HCT116 (cell line): ENCODE measurements at regions not wholly inside any gene's neighbourhood (a gene's known extent, or its start where the extent isn't known, plus 50 kb on each side); places are given as distances from the start of the nearest gene placed in this dataset.

Source experiments
- ATAC-seq: fragments of 200-7000 bp; cut with Tn5 transposase; 2 replicates; pipeline ENCODE4 v1.9.1; 2020; ENCODE audit warnings: mild to moderate bottlenecking, moderate library complexity
- BruUV-seq: library from RNA; stranded (reverse); fragments of 400-500 nt; replicated peaks from 2 replicates; lab custom pipeline; 2021; lab: Mats Ljungman, UMichigan
- CTCF ChIA-PET: fragments of 300-600 bp; sonication (Branson Sonifier 250); formaldehyde crosslinking; loops from one replicate; lab custom pipeline; 2021; ENCODE audit warnings: antibody characterized with exemption; lab: Charles Lee
- POLR2A ChIA-PET: fragments of 300-600, 350-600 bp; sonication (Branson Sonifier 250); formaldehyde crosslinking; loops from one replicate; lab custom pipeline; 2021; ENCODE audit warnings: antibody characterized with exemption; lab: Charles Lee
- RAD21 ChIA-PET, 2 experiments: fragments of 300-600 bp; sonication (Branson Sonifier 250); formaldehyde crosslinking; loops; one replicate each; lab custom pipeline; 2023; ENCODE audit warnings: low total read pairs in 2 of 2; ENCODE audit not compliant: uncharacterized antibody in 2 of 2, unreplicated experiment in 2 of 2, low non-redundant PET in 1 of 2; lab: Charles Lee
- DNase-seq: peaks from one replicate; pipeline ENCODE4 v3.0.0-alpha.2; 2010; ENCODE audit warnings: low read depth, low spot score
- H2AFZ ChIP-seq: fragments of 200-600 bp; shearing (Covaris generic), sonication (generic); 2 replicates; pipeline ENCODE4 v1.6.1; 2017; ENCODE audit warnings: low read depth, mixed run types, mixed read lengths, antibody characterized with exemption, low read length; ENCODE audit not compliant: poor library complexity, severe bottlenecking
- H3K27ac ChIP-seq: 2 replicates; pipeline ENCODE4 v1.5.1; 2012; ENCODE audit warnings: low read depth, low read length
- H3K27me3 ChIP-seq: fragments of 200-600 bp; sonication (generic); 2 replicates; pipeline ENCODE4 v1.6.1; 2016; ENCODE audit warnings: mixed run types, low read length, mixed read lengths; ENCODE audit not compliant: insufficient read depth
- H3K36me3 ChIP-seq, 2 experiments: fragments of 200-500 bp in 1 of 2; fragments of 200-600 bp in 1 of 2; sonication (Bioruptor generic) in 1 of 2; sonication (generic) in 1 of 2; 2 replicates each; pipeline versions ENCODE4 v1.5.1 to v1.6.1; 2014 to 2016; ENCODE audit warnings: low read length in 2 of 2, inconsistent platforms in 1 of 2, mixed read lengths in 1 of 2, mixed run types in 1 of 2; ENCODE audit not compliant: insufficient read depth in 2 of 2, control insufficient read depth in 1 of 2
- H3K4me1 ChIP-seq, 2 experiments: fragments of 200-600 bp in 1 of 2; sonication (generic) in 1 of 2; 2 replicates each; pipeline versions ENCODE4 v1.5.1 to v1.6.1; 2012 to 2017; ENCODE audit warnings: low read length in 2 of 2, inconsistent platforms in 1 of 2, mild to moderate bottlenecking in 1 of 2, mixed read lengths in 1 of 2, mixed run types in 1 of 2, moderate library complexity in 1 of 2; ENCODE audit not compliant: insufficient read depth in 2 of 2, control insufficient read depth in 1 of 2
- H3K4me2 ChIP-seq: fragments of 200-600 bp; sonication (generic); 2 replicates; pipeline ENCODE4 v1.6.1; 2017; ENCODE audit warnings: mixed run types, low read length, mixed read lengths
- H3K4me3 ChIP-seq, 2 experiments: fragments of 200-600 bp in 1 of 2; sonication (generic) in 1 of 2; replicated peaks in 1 of 2; 2 replicates each; pipeline ENCODE4 v1.5.1; 2011 to 2016; ENCODE audit warnings: low read length in 2 of 2, control low read depth in 1 of 2, low read depth in 1 of 2, mild to moderate bottlenecking in 1 of 2, mixed read lengths in 1 of 2, mixed run types in 1 of 2
- H3K79me2 ChIP-seq: fragments of 200-600 bp; sonication (generic); 2 replicates; pipeline ENCODE4 v1.6.1; 2017; ENCODE audit warnings: mild to moderate bottlenecking, mixed run types, low read length, moderate library complexity, mixed read lengths; ENCODE audit not compliant: insufficient read depth
- H3K9ac ChIP-seq: fragments of 200-600 bp; sonication (generic); 2 replicates; pipeline ENCODE4 v1.6.1; 2016; ENCODE audit warnings: low read length, mixed read lengths
- H3K9me2 ChIP-seq: fragments of 200-600 bp; sonication (generic), shearing (Covaris generic); 2 replicates; pipeline ENCODE4 v1.6.1; 2017; ENCODE audit warnings: mixed run types, mild to moderate bottlenecking, moderate library complexity; ENCODE audit not compliant: insufficient read depth
- H3K9me3 ChIP-seq, 2 experiments: fragments of 200-500 bp in 1 of 2; fragments of 200-600 bp in 1 of 2; sonication (Bioruptor generic) in 1 of 2; sonication (generic) in 1 of 2; 2 replicates each; pipeline ENCODE4 v1.6.1; 2014 to 2017; ENCODE audit warnings: low read length in 2 of 2, mixed read lengths in 2 of 2, inconsistent platforms in 1 of 2, low read depth in 1 of 2, mild to moderate bottlenecking in 1 of 2, mixed run types in 1 of 2, moderate library complexity in 1 of 2; ENCODE audit not compliant: control insufficient read depth in 1 of 2, insufficient read depth in 1 of 2
- H4K20me1 ChIP-seq: fragments of 200-600 bp; sonication (generic), shearing (Covaris generic); 2 replicates; pipeline ENCODE4 v1.6.1; 2017; ENCODE audit warnings: mixed run types, mild to moderate bottlenecking, moderate library complexity; ENCODE audit not compliant: insufficient read depth
- ELF1 ChIP-seq: IDR thresholded peaks from 2 replicates; pipeline ENCODE4 v1.6.1; 2012; ENCODE audit warnings: low read depth, borderline replicate concordance
- EZH2 ChIP-seq: fragments of 200-600 bp; sonication (generic); IDR thresholded peaks from 2 replicates; pipeline ENCODE4 v1.6.1; 2017; ENCODE audit warnings: antibody characterized with exemption, mixed run types
- FOSL1 ChIP-seq: IDR thresholded peaks from 2 replicates; pipeline ENCODE4 v1.6.1; 2012; ENCODE audit warnings: low read depth
- POLR2A ChIP-seq: IDR thresholded peaks from 2 replicates; pipeline ENCODE4 v1.7.0; 2011; ENCODE audit warnings: borderline replicate concordance; ENCODE audit not compliant: insufficient read depth, insufficient read length; ENCODE audit errors: extremely low read depth
- POLR2AphosphoS5 ChIP-seq: IDR thresholded peaks from 2 replicates; pipeline ENCODE4 v1.6.1; 2011; ENCODE audit warnings: mild to moderate bottlenecking, low read depth, low read length, moderate library complexity
- SIN3A ChIP-seq: IDR thresholded peaks from 2 replicates; pipeline ENCODE4 v1.6.1; 2012; ENCODE audit warnings: low read depth
- SP1 ChIP-seq: IDR thresholded peaks from 2 replicates; pipeline ENCODE4 v1.6.1; 2012; ENCODE audit warnings: low read depth
- SRF ChIP-seq: IDR thresholded peaks from 2 replicates; pipeline ENCODE4 v1.6.1; 2012; ENCODE audit warnings: low read depth
- TCF7L2 ChIP-seq: IDR thresholded peaks from 2 replicates; pipeline ENCODE4 v1.7.0; 2011; ENCODE audit warnings: borderline replicate concordance, inconsistent platforms; ENCODE audit not compliant: insufficient read depth, insufficient read length; ENCODE audit errors: extremely low read depth
- ZBTB33 ChIP-seq: IDR thresholded peaks from 2 replicates; pipeline ENCODE4 v1.6.1; 2011; ENCODE audit warnings: mild to moderate bottlenecking, low read length, moderate library complexity; ENCODE audit not compliant: insufficient replicate concordance; ENCODE audit errors: extremely low read depth
- ZNF274 ChIP-seq: fragments of 200-500 bp; sonication (Bioruptor generic); IDR thresholded peaks from 2 replicates; pipeline ENCODE4 v1.6.1; 2014; ENCODE audit warnings: mild to moderate bottlenecking, low read depth, low read length, inconsistent platforms
- intact Hi-C: fragments of 100-400 bp; cut with micrococcal nuclease; formaldehyde crosslinking; loops from 2 replicates; pipeline ENCODE4 v1.10.0; 2022
- TF ChIP-seq, protein P1 (sequence below): IDR thresholded peaks from 2 replicates; pipeline ENCODE4 v1.6.1; 2012; ENCODE audit warnings: low read depth

DNA sequence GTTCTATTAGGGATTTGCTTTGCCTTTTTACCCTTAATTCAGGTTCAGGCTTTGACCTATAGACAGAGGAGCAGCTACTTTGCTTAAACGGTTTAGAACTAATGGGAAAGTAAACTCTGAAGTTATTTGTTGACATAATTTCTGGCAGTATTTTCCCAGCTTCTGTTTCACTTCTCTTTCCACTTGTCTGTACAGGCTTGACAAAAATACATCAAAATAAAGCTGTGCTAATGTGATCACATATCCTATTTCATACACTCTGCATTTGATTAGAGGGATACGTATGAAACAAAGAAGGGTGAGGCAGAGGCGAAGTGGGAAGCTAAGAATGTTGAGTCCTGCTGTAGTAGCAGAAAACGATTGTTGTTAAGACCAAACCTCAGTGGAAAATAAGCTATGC is 389.1 kb upstream of the RARB start (continued):
- no peak for TF ChIP-seq POLR2AphosphoS5
- TF ChIP-seq SP1, result no peak

DNA sequence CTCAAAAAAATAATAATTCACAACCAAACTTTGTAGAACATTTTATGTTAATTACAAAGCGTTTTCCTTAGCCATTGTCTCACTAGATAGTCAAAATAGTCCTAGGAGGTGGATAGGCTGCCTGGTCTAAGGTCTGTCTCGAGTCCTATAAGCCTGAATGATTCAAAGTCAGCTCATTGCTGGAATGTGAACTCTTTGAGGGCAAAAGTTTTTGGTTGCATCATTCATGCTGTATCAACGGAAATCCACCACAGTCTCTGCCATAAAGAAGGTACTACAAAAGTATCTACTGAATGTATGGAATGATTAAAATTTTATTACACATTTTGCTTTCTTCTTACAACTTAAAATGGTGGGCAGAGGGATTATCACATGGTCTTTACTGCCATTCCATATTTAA is 387.3 kb upstream of the RARB start:
- no peaks in the 10 kb centered on the region for H3K36me3 ChIP-seq
- ATAC-seq, result no peak
- CTCF ChIA-PET, result no interaction called here
- H3K4me3 ChIP-seq, result no peak overlapping the region
- DNase-seq, result no peak
- H3K4me2 ChIP-seq, result no peak overlapping the region
- POLR2A ChIA-PET, result no interaction called here
- no peaks in the 10 kb centered on the region for H3K9me3 ChIP-seq
- no peaks in the 10 kb centered on the region for H4K20me1 ChIP-seq
- H3K9ac ChIP-seq, result no peak overlapping the region
- H3K79me2 ChIP-seq, result no peaks in the 10 kb centered on the region
- intact Hi-C loops, result no loop called here
- no peak overlapping the region for H2AFZ ChIP-seq
- H3K27ac ChIP-seq, result no peak overlapping the region
- no peaks in the 10 kb centered on the region for H3K4me1 ChIP-seq
- H3K9me2 ChIP-seq, result no peaks in the 10 kb centered on the region
- BruUV-seq, result no TSS peak
- TF ChIP-seq POLR2A (no peak), SRF (no peak), ZNF274 (no peak), ZBTB33 (no peak), TCF7L2 (no peak), FOSL1 (no peak), EZH2 (no peak), ELF1 (no peak), SIN3A (no peak)
- TF ChIP-seq, protein P1, sequence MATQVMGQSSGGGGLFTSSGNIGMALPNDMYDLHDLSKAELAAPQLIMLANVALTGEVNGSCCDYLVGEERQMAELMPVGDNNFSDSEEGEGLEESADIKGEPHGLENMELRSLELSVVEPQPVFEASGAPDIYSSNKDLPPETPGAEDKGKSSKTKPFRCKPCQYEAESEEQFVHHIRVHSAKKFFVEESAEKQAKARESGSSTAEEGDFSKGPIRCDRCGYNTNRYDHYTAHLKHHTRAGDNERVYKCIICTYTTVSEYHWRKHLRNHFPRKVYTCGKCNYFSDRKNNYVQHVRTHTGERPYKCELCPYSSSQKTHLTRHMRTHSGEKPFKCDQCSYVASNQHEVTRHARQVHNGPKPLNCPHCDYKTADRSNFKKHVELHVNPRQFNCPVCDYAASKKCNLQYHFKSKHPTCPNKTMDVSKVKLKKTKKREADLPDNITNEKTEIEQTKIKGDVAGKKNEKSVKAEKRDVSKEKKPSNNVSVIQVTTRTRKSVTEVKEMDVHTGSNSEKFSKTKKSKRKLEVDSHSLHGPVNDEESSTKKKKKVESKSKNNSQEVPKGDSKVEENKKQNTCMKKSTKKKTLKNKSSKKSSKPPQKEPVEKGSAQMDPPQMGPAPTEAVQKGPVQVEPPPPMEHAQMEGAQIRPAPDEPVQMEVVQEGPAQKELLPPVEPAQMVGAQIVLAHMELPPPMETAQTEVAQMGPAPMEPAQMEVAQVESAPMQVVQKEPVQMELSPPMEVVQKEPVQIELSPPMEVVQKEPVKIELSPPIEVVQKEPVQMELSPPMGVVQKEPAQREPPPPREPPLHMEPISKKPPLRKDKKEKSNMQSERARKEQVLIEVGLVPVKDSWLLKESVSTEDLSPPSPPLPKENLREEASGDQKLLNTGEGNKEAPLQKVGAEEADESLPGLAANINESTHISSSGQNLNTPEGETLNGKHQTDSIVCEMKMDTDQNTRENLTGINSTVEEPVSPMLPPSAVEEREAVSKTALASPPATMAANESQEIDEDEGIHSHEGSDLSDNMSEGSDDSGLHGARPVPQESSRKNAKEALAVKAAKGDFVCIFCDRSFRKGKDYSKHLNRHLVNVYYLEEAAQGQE, result no peak
- RAD21 ChIA-PET, result no interaction called here
- peaks cover 10% of the 10 kb centered on the region; the same call in 1 of the 2 replicates for H3K27me3 ChIP-seq
